ENCODE measurements at regions not wholly inside any gene's neighbourhood (a gene's known extent, or its start where the extent isn't known, plus 50 kb on each side); places are given as distances from the start of the nearest gene placed in this dataset.
"Not testable (repeated sequence)": the region's sequence is repeated elsewhere in the genome, so short reads cannot be mapped to it uniquely, and the experiment has no call there.

DNA sequence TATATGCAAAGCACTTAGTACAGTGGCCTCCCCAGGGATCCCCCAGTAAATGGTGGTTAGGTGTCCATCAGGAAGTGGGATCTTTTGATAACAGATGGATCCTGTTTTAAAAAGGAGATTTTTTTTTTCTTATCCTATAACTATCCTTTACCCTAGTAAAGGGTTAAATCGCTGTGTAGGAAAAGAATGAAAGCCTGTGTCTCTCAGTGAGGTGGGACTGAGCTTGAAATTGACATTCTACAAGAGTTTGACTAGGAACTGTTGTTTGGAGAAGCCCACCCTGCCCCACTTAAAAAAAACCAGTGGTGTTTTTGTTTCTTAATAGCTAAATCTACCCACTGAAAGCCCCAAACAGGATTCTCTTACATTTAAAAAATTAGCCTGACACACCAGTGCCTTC lies 112.2 kb upstream of the EGLN3 start:
- no peak for DNase-seq (ENCODE audit: low spot score)

DNA sequence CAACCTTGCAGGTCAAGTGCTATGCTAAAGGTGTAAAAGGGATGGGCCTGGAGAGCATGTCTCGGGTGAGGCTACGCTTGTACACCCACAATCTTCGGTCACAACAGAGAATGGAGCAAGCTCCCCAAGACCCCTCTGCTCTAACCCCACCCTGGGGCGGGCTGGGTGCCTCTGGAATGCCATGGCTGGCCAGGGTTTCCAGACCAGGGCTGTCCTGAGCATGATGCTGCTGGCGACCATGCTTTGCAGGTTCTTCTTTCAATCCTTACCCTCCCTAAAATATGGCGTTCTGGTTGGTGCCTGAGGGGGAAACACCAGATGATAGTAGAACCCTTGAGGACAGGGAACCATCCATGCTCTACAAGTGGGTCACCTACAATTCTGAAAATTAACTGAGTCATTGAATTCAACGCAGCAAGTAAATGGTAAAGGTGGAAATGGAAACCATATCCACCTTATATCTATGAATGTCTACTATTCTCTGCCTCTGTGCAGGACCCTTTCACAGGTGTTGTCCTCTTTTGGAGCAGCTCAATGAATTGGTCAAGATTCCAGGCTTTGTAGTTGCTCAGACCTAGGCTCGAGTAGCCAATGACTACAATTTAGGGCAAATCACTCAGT lies 111.6 kb upstream of the EGLN3 start:
- DNase-seq (ENCODE audit: low spot score), result no peak

GRCh38 chr14:34060651-34060999 lies 109.8 kb upstream of the EGLN3 start:
- DNase-seq (ENCODE audit: low spot score), result no peak

- peak; percentile 84 for DNase-seq (ENCODE audit: low spot score)
Measured at GRCh38 chr14:34059925-34060650, 109.2 kb upstream of the EGLN3 start.

GRCh38 chr14:34059037-34059924 lies 108.4 kb upstream of the EGLN3 start:
- no peak for DNase-seq (ENCODE audit: low spot score)

DNA sequence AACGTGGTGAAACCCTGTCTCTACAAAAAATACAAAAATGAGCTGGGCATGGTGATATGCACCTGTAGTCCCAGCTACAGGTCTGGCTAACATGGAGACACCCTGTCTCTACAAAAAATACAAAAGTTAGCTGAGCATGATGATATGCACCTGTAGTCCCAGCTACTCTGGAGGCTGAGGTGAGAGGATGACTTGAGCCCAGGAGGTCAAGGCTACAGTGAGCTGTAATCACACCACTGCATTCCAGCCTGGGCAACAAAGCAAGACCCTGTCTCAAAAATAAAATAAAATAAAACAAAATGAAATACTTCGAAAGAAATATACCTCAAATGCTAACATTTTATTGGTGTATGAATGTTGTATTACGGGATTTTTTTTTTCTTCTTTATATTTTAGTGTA lies 107.6 kb upstream of the EGLN3 start:
- DNase-seq (ENCODE audit: low spot score), result no peak

DNA sequence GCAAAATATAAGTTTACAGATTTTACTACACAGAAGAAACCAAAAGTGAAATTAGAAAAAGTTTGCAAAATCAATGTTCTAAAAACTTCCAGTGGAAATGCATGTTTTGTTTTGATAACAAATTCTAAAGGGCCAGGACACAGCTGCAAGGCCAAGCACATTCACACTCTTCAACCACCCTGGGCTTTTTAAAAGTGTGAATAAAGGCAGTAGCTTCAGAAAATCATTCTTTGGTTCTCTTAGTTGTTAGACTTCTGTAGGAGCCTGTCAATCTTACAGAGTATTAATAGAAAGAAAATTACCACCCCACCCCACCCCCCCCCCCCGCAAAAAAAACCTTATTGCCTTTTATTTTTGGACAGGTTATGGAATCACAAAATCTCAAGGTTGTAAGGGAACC lies 105.2 kb upstream of the EGLN3 start:
- DNase-seq (ENCODE audit: low spot score), result no peak

DNA sequence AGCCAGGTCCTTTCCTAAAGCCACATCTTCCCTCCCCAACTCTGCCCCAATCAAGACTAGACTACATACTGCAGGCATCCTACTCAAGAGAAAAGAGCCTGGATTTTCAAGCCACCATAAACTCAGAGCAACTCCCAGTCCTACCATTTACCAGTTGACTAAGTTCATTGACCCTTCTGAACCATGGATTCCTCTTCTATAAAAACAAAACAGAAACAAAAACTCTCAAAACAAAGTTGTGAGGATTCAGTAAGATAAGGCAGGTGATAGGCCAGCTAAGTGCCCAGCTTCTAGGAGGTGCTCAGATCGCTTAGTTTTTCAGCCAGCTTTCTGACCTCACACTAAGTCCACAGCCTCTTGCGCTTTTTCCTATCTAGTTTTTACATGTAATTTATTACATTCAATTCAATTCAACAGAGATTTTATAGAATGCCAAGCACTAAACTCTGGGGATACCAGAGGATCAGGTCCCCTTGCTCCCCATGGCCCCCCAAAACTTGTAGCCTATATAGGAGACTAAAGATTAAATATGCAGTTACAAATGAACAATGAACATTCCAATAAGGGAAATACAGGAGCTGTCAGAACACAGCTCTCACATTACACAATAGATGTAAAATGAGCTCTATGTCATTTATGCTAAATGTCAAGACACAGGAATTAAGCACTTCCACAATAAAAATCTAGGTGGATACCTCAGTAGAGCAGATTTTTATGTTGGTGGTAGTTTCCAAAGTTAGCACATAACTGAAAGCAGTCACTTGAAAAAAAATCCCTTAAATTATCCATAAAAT lies 104.5 kb upstream of the EGLN3 start:
- no peak for DNase-seq (ENCODE audit: low spot score)

DNA sequence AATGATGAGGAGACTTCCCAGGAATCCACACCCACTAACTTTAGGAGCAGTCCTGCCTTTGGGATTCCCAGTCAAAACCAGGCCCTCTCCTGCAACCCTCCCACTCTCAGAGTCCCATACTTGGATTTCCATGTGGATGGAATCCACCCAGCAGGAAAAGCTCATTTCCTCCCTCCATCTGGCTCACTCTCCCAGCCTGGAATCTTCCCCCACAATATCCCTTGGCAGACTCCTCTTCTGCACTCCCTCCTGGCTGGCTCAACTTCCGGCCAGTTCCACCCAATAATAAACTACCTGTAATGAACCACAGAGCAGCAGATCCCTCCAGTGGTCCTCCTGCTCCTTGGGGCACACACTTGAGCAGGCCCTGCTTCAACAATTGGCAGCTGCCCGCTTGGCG lies 102.8 kb upstream of the EGLN3 start:
- DNase-seq (ENCODE audit: low spot score), result no peak

DNA sequence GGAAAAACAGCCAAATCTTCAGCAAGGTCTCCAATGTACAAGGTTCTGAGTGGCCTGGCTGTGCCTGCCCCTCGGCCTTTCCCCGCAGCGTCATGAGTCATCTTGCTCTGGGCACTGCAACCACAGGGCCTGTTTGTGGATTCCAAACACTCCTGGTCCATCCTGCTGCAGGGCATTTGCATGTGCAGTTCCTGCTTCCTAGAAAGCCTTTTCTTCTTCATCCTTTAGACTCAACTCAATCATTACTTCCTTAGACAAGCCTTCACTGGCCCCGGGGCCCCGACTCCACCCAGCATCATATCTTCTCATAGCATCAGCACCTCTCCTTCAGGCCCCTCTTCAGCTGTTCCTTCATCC lies 101.8 kb upstream of the EGLN3 start:
- peak; percentile 61 for DNase-seq (ENCODE audit: low spot score)

DNA sequence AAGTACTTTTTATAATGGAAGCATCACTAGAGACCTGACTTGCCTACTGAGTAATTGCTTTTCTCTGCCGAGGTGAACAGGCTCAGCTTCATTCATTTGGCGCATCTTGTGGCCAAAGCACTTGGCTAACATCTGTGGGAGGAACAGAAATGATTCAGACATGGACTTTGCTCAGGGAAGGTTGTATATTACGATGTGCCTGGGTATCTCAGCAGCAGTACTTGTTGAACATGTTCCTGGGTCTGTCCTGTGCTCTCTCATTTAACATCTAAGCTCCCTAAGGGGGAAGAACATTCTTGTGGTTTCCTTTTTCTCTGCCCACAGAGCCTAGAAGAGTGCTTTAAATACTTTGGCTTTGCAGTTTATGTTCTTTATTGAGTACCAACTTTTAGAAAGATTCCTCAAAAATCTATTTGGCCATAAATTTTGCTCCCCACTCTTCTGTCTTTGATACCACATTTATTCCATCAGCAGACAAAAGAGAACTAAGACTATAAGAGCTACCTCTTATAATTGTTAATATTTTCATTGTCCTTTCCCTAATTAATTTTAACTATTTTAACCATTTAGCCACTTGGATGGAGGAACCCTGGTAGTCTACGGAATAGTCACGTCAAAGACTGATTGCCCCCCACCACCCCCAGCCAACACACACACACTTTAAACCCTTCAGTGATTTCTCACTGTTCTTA lies 101.2 kb upstream of the EGLN3 start:
- DNase-seq (ENCODE audit: low spot score), result peak; percentile 90

- no peak for DNase-seq (ENCODE audit: low spot score)
Measured at GRCh38 chr14:34050606-34051005, 99.7 kb upstream of the EGLN3 start.

- no peak for DNase-seq (ENCODE audit: low spot score)
Measured at GRCh38 chr14:34049790-34050189, 98.9 kb upstream of the EGLN3 start.

DNA sequence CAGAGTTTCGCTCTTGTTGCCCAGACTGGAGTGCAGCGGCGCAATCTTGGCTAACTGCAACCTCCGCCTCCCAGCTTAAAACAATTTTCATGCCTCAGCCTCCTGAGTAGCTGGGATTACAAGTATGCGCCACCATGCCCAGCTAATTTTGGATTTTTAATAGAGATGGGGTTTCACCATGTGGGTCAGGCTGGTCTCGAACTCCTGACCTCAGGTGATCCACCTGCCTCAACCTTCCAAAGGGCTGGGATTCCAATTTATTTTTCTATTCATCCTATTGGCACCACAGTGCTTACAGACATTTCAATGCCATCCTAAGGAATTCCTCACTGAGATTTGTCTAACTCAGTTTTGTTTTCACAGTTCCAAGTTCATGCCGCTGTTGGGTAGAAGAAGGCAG lies 98.3 kb upstream of the EGLN3 start:
- not testable (repeated sequence) for DNase-seq (ENCODE audit: low spot score)

DNA sequence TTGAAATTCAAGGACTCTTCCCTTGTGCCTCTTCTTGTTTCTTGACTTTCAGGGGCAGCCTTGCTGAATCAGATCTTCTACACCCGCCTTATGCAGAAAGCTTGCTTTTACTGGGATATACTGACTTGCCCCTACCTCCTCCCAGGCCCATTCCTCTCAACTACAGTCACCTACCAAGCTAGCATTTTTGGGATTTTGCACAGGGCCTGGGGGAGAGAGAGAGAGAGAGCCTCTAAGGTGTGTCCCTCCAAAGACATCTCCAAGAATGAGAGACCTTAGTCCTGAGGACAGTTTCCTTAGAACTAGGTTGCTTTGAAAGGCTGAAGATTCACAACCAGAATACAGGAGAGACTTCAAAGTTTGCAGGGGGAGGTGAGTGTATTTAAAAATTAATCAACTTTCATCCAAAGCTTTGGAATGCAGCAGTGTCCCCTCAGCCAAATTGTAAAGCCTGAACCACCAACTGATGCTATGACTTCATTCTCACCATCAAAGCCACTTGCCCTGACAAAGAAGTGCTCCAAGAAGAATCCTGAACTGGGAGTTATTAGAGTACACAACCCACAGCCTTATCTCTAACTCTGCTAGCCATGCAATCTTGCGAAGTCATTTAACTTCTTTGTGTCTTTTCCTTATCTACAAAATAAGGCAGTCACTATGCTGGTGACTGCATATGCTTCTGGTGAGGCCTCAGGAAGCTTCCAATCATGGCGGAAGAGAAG lies 96.1 kb upstream of the EGLN3 start:
- no peak for DNase-seq (ENCODE audit: low spot score)

GRCh38 chr14:34044666-34045306 lies 93.9 kb upstream of the EGLN3 start:
- DNase-seq (ENCODE audit: low spot score), result no peak

GRCh38 chr14:34044373-34044637 lies 93.4 kb upstream of the EGLN3 start:
- DNase-seq (ENCODE audit: low spot score), result no peak

GRCh38 chr14:34043627-34044372 lies 92.9 kb upstream of the EGLN3 start:
- peak; percentile 84 for DNase-seq (ENCODE audit: low spot score)

GRCh38 chr14:34041220-34041619 lies 90.3 kb upstream of the EGLN3 start:
- DNase-seq (ENCODE audit: low spot score), result no peak

GRCh38 chr14:34040766-34041165 lies 89.9 kb upstream of the EGLN3 start:
- DNase-seq (ENCODE audit: low spot score), result no peak

Data from LoVo (cell line).